SIG-M5 treated with dmso at 0.1 percent for 504 hours (cell line): ENCODE measurements at regions not wholly inside any gene's neighbourhood (a gene's known extent, or its start where the extent isn't known, plus 50 kb on each side); places are given as distances from the start of the nearest gene placed in this dataset.

Experiments
- DNase-seq: peaks from one replicate; lab custom pipeline; 2025; ENCODE audit not compliant: unreplicated experiment; lab: John Stamatoyannopoulos, UW

DNA sequence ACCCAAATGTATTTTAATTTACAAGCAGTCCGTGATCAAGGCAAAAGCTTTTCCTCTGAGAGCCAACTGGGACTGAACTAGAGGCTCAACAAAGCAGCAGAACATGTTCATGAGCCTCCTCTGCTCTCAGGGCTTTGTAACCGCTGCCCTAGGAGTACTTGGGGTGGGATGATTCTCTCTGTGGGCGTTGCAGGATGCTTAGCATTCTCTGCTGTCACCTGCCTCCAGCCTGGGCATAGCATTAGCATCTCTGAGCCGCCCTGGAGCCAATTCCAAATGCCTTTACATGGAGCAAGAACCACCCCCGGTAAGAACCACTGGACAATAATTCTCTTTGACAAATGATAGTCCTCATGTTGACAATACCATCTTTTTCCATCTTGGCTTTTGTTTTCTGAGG, 237.6 kb upstream of the CDH4 start:
- no peak for DNase-seq

DNA sequence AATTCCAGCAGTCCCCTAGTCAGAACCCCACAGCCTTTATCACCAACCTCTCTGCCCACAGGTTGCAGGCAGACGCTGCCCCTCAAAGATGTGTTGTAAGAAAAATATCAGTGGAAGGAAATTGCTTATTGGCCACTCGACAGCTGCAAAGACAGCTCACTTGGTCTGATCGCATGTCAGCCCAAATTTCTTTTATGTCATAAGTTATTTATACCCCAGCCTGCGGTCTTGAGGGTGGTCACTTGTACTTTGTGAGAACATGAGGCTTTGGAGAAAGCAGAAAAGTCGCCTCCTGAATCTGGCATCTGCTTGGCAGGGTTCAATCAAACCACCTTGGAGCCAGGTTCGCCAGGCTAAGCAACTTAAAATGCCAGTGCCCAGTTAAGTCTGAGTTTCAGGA, 236.5 kb upstream of the CDH4 start:
- DNase-seq = no peak

DNA sequence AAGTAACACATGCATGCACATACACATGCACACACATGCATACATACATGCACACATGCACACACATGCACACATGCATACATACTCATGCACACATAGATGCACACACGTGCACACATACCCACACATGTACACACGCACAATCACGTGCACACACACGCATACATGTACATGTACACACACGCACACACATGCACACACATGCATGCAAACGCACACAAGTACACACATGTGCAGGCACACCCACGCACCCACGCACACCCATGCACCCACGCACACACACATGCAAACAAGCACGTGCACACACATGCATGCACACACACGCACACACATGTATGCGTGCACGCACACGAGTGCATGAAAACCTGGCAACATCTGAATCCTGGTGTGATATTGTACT, 232.7 kb upstream of the CDH4 start:
- DNase-seq = no peak

DNA sequence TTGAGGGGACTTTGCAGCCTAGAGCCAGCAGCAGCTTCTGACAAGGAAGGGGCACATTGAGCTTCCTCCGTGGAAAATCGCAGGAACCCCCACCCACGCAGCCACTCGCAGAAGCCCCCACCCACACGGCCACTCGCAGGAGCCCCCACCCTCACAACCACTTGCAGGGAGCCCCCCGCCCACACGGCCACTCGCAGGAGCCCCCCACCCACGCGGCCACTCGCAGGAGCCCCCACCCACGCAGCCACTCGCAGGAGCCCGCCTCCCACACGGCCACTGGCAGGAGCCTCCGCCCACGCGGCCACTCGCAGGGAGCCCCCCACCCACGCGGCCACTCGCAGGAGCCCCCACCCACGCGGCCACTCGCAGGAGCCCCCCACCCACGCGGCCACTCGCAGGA, 228.4 kb upstream of the CDH4 start:
- no peak for DNase-seq

DNA sequence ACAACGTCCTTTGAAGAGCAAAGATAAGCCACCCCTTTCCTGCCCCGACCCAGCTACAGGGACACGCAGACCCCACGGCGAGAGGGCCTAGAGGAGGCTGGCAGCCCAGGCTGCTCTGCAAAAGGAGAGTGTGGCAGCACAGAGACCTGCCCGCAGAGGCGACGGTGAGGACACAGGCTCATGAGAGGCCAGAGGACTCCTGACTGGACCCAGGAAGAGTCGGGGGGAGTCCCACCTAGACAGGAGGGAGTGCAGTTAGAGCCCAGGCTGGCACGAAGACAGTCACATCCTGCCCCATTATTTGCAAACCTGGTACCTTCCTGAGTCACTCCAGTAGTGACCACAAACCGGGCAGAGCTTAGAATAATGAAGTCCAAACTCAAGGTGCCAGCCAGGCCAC, 227.7 kb upstream of the CDH4 start:
- no peak for DNase-seq

DNA sequence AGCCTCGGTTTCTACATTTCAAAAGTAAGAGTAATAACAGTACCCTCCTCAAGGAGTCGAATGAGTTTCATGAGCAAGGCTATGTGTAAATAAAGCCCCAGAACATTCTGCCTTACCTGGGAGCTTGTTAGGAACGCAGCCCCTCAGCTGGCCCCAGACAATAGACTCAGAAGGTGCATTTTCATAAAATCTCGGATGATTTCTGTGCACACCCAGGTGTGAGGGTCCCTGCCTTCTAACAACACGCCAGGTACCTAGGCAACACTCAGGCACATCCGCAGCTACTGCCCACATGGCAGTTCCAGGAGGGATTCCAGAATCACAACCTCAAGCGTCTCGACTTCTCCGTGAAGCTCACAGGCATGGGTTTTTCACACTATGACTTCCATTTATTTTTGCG, 226.5 kb upstream of the CDH4 start:
- no peak for DNase-seq

DNA sequence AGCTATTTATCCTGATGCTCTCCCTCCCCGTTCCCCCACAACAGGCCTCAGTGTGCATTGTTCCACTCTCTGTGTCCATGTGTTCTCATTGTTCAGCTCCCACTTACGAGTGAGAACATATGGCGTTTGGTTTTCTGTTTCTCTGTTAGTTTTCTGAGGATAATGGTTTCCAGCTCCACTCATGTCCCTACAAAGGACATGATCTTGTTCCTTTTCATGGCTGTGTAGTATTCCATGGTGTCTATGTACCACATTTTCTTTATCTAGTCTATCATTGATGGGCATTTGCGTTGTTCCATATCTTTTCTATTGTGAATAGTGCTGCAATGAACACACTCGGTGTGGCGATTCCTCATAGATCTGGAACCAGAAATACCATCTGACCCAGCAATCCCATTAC, 225.9 kb upstream of the CDH4 start:
- DNase-seq = no peak

DNA sequence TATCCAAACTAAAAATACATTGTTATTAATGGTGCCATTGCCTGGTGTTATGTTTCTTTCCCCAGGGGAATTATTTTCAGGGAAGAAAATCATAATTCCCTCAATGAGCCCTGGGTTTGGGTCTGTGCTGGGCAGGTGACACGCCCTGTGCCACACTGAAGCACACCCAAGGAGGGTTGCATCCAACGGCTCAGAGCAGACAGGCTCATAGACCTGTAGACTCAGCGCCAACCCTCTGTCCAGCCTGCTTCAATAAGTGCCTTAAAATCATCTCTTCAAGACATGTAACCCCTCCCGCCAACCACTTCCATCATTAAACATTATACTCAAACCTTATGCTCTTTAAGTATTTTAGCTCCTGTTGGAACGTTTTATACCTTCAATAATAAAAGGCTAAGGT, 225.3 kb upstream of the CDH4 start:
- no peak for DNase-seq

DNA sequence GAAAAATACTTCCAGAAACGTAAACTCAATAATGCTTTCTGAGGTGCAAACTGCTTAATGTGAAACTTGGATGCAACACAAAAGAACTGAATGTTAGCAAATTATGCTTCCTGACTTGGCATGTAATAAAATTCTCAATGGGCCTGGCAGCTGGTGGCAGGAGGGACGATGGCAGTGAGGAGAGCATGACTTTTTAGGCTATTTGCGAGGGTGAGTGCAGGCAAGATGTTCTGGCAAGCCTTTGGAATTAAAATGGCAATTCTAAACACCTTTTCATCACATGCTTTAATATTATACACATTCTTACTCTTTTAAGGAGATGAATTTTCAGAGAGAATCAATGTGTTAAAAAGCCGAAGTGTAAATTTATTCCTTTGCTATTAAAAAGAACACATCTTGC, 224.8 kb upstream of the CDH4 start:
- no peak for DNase-seq

DNA sequence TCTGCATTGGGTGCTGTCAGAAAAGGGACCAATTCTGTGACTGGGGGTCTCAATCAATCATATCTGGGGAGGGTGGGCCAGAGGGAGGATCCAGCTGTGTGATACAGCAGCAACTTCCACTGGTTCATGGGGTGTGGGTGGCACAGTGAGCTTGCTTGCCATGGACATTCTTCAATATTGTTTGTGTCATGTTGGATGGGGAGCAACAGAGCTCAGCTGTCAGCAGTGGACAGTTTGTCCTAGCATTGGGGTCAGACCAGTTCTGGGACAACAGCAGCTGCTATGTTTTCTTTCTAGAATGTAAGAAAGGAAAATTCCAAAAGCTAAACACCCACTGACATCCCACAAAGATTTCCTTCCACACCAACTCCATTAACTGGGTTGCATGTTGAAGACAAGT, 221.9 kb upstream of the CDH4 start:
- no peak for DNase-seq

DNA sequence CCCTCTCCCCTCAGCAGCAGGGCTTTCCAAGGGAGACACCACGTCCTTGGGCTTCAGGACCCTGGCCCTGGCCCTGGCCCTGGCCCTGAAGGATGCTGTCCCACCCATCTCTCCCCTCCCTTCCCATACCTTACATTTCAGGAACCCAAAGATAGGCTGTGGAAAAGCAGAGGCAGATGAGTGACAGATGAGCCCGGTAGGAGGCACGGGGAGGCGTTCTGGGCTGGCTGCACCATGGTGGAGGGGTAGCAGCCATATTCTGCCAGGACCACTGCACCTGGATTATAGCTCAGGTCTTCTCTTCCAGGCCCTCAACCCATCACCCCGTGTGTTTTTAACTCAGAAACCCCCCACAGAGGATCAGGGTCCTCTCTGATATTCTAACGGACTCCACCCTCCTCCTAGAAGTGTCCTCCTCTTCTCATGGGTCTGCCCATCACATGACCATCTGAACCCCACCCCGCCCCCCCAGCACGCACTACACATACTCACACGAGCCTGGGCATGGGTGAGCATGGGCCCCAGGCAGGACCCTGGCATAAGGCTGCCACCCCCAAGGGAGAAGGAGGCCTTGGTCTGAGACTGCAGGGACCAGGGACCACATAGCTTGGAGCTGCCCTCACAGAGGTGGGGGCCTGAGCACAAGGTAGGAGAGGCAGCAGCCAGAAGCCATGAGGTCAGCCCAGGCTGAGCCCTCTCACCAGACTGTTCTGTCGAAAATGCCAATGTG, 220.8 kb upstream of the CDH4 start:
- DNase-seq = no peak

DNA sequence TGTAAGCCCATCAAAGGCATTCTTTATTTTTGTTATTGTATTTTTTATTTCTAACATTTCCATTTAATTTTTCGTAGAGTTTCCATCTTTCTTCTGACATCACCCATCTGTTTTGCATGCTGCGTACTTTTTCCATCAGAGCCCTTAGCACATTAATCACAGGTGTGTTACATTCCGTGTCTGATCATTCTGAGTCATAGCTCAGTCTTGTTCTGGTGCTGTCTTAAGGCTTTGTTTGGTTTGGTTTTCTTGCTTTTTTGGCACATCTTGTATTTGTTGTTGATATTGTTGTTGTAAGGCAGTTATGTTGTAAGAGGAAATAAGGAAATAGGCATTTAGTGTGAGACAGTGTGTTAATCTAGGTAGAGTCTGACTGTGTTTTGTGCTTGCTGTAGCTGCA, 214.6 kb upstream of the CDH4 start:
- DNase-seq = no peak

DNA sequence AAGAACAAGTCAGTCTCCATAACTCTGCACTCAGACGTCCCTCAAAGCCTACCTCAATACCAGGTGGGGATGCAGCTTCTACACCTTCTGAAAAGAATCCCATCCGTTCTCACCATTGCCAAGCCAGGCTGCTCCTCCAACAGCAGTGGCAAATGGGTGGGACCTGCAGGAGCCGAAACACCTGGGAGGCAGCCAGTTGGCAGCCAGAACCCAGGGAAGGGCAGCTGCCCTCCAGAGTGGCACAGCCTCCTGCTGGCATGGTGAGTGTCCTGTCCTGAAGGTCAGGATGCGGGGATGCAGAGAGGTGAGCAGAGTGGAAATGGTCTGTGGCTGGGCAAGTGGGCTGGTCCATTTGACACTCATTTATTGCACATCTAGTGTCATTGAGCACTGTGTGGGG, 210.6 kb upstream of the CDH4 start:
- DNase-seq = no peak

DNA sequence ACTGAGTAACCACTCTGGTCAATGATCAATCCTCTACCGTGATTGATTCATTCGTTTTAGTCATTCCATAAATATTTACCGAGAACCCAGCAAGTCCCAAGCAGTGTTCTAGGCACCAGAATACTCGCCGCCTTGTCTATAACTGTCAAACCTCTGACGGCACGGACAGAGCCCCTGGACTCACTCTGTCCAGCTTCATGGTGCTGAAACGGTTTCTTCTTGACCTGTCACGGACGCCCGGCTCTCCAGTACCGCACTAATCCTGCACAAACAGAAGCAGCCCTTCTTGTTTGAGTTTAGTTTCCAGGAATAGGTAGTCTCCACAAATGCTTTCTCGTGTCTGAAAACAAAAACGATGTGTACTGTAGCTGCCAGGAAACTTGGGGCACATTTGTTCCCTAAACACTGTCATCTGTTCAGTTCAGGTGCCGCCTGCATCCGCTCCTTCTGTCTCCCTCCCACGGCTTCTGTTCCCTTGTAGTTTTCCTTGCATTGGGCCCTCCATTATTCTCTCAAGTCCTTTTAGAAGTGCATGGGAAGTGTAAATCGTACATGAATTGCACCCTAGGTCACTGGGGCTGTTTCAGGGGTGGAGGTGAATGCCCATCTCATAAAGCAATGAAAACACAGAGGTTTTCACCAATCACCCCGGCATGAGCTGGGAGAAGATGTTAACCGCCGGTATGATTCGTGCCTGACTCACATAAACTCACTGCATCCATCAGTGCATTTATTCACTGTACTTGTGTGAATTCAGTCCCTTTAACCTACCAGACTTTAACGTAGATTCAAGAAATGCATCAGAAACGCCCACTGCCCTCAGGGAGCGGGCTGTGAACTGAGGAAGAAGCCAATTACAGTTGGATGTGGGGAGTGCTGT, 209.3 kb upstream of the CDH4 start:
- no peak for DNase-seq

DNA sequence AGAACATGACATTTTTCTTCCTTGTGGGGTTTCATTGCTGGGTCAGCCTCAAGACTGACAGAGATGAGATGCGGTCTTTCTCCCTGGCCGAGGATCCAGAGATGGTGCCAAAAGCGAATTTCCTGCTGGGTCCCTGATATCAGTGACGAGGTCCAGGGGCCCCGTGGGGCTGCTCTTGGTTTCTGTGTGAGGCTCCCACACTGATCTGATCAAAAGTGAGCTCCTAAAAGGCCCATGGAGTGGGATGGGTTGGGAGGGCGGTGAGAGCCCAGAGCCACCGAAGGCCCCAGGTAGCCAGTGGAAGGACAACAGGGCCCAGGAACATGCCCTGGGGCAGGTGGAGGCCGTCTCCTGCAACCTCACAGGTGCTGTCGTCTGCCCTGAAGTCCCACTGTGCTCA, 208.4 kb upstream of the CDH4 start:
- DNase-seq = no peak

DNA sequence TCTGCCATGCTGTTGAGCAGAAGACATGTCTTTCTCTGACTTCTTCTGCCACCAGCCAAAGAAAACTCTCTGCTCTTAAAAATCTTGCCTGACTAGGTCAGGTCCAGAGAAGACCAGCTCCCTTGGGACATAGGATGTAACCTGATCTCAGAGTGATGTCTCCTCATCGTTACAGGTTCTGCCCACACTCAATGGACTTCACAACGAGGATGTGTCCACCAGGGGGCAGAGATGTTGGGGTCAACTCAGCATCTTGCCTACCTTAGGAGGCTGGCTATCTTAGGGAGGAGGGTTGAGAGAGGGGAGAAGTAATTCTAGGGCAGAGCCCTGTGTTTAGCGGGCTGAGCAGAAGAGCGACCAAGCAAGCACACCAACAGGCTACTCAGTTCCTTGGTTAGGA, 207.6 kb upstream of the CDH4 start:
- no peak for DNase-seq

DNA sequence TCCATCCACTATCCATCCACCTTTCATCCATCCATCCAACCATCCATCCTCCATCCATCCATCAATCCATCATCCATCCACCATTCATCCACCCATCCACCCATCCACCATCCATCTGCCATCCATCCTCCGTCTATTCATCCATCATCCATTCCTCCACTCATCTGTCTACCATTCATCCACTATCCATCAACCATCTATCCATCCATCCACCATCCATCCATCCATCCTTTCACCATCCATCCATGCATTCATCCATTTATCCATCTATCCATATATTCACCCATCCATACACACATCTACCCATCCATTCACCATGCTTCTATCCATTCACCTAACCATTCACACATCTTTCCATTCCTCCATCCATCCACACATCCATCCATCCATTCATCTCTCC, 207.0 kb upstream of the CDH4 start:
- no peak for DNase-seq

DNA sequence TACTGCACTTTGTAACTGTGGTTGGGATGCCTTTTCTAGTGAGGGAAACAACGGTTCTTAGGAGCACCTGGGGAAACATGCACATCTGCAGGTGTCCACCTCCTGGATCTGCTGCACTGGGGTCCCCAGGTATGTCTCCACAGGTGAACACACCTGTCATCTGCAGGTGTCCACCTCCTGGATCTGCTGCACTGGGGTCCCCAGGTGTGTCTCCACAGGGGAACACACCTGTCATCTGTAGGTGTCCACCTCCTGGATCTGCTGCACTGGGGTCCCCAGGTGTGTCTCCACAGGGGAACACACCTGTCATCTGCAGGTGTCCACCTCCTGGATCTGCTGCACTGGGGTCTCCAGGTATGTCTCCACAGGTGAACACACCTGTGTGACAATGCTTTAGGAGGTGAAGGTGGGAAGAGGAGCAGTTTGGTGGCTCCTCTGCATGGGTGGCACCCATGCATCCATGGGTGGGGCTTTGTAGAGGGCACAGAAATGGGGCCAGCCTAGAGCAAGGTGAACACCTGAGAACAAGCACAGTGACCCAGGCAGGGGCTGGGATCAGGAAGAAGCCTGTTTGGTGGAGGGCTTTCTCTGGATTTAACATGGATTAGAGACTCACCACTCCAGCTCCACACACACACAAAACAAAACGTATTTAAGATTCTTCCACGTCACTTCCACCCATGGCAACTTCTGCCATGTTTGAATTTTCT, 206.0 kb upstream of the CDH4 start:
- no peak for DNase-seq

DNA sequence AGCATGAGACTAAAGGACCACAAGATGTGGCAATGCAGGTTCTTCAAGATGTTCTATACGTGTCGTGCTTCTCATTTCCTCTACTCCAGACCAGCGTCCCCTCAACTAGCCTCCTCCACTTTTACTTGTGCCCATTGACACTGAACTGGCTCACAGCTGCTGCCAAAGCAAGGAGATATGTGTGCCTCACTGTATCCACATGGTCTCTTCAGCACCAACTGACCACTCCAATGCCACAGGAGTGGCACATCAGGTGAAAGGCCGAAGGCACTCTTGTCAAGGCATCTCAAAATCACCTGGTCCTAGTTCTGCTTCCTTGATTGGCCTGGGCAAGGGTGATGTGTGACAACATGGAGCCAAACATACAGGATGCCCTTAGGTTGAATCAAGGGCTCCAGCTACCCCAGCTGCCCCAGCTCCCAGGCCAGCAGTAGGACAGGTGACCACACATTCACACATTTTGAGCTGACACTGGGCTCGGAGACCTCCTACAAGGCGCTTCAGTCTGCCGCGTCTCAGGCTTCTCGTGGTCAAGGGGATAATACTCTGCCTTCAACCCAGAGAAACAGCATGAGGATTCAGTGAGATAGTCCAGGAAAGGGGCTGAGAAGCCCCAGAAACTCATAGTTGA, 205.2 kb upstream of the CDH4 start:
- no peak for DNase-seq

DNA sequence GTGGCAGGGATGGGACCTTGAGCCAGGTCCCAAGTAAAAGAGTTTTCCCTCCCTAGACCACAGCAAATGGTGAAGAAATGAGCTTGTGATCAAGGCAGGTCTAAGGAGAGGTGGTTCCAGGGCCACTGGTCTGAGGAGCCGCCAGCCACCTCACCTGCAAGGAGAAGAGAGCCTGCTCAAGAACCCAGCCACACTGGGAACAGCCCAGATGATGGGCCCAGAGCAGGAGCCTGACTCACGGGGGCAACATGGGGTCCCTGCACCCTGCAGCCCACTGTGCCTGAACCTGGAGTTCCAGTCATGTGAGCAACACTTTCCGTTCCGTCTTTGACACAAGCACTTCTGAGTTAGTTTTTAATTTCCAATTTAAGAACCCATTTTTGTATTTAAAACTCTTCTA, 204.5 kb upstream of the CDH4 start:
- no peak for DNase-seq

DNA sequence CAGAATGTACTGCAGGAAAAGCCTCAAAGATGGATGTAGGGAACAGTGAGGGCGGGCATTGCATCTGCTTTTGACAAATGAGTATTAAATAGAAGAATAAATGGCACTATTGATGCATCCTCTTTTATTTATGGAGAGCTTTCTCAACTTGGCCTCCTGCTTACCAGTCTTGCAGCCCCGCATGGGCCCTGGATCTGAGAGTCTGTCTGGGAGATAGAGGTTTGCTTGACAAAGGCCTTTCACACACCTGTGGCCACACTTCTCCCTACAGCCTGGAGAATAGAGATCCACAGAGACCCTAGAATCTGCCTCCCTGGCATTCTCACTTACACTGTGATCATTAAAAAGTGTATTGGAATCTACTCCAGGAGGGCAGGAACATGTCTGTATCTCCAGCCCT, 203.8 kb upstream of the CDH4 start:
- DNase-seq = no peak

DNA sequence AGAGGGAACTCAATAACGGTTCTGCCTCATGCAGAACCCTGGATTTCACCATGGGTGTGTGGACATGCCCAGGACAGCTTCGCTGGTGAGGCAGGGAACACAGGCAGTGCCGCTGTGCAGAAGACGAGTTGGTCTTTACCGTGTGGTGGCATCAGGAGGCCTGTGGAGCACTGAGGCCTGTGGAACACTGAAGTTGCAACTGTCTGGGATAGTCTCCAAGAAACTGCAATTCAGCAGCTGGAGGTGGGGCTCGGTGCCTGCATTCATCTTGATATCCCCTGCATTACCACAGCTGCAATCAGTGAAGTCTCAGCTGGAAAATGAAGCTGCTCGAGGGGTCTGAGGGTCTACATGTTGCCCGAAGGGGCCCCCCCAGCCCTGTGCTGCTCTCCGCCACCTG, 202.4 kb upstream of the CDH4 start:
- DNase-seq = no peak
